ENCODE measurements at regions not wholly inside any gene's neighbourhood (a gene's known extent, or its start where the extent isn't known, plus 50 kb on each side); places are given as distances from the start of the nearest gene placed in this dataset.

GRCh38 chr20:6703047-6703446, 64.4 kb upstream of the BMP2 start:
- no peaks in the 10 kb centered on the region for H3K9me3 ChIP-seq (ENCODE audit: control insufficient read depth, low read depth, low read length)
- FAIRE-seq (no peak), DNase-seq (ENCODE audit: low read depth, low spot score) (no peak)
- no peak overlapping the region for H3K27ac ChIP-seq (ENCODE audit: control insufficient read depth, insufficient read depth, low read length)
- H3K27me3 ChIP-seq (ENCODE audit: control insufficient read depth, extremely low read depth, insufficient read depth, low read length) = no peaks in the 10 kb centered on the region
- H3K4me1 ChIP-seq (ENCODE audit: control insufficient read depth, extremely low read depth, insufficient read depth, low read length) = peaks cover 17% of the 10 kb centered on the region
- TF ChIP-seq, protein P1, sequence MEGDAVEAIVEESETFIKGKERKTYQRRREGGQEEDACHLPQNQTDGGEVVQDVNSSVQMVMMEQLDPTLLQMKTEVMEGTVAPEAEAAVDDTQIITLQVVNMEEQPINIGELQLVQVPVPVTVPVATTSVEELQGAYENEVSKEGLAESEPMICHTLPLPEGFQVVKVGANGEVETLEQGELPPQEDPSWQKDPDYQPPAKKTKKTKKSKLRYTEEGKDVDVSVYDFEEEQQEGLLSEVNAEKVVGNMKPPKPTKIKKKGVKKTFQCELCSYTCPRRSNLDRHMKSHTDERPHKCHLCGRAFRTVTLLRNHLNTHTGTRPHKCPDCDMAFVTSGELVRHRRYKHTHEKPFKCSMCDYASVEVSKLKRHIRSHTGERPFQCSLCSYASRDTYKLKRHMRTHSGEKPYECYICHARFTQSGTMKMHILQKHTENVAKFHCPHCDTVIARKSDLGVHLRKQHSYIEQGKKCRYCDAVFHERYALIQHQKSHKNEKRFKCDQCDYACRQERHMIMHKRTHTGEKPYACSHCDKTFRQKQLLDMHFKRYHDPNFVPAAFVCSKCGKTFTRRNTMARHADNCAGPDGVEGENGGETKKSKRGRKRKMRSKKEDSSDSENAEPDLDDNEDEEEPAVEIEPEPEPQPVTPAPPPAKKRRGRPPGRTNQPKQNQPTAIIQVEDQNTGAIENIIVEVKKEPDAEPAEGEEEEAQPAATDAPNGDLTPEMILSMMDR (optimal IDR thresholded peaks at IDR 0.05 in 1 of 3, IDR thresholded peaks at IDR 0.05 in 1 of 3, conservative IDR thresholded peaks at IDR 0.05 in 1 of 3; ENCODE audit: extremely low read depth in 1 of 3, insufficient read depth in 2 of 3, low read length in 3 of 3) = no peak
- TF ChIP-seq EZH2 (IDR thresholded peaks at IDR 0.05; ENCODE audit: low read length) = no peak
- H2AFZ ChIP-seq (ENCODE audit: control insufficient read depth, low read length) = no peak overlapping the region
- no peak overlapping the region for H3K9ac ChIP-seq (ENCODE audit: control insufficient read depth, extremely low read depth, insufficient read depth, low read length)
- H3K79me2 ChIP-seq (ENCODE audit: control insufficient read depth, insufficient read depth, low read length) = no peaks in the 10 kb centered on the region
- dilution Hi-C loops (cut with MboI; ENCODE audit: extremely low pct_ligation_motif_present, low sequenced_read_pairs) = no loop called here
- no peaks in the 10 kb centered on the region for H4K20me1 ChIP-seq (ENCODE audit: control insufficient read depth, extremely low read depth, insufficient read depth, low read length)
- no peak overlapping the region for H3K4me2 ChIP-seq (ENCODE audit: control insufficient read depth, extremely low read depth, insufficient read depth, low read depth, low read length)
- H3K4me3 ChIP-seq (ENCODE audit: control insufficient read depth in 2 of 3, extremely low read depth in 1 of 3, insufficient read depth in 2 of 3, low read depth in 1 of 3, low read length in 3 of 3) = no peak overlapping the region
- H3K36me3 ChIP-seq (ENCODE audit: control insufficient read depth in 2 of 2, extremely low read depth in 1 of 2, insufficient read depth in 2 of 2, low read length in 2 of 2) = no peaks in the 10 kb centered on the region
- H3K9me1 ChIP-seq (ENCODE audit: control insufficient read depth, extremely low read depth, insufficient read depth, low read length) = no peaks in the 10 kb centered on the region

GRCh38 chr20:6702144-6702543, 65.3 kb upstream of the BMP2 start:
- Histone ChIP-seq H3K9me1 (ENCODE audit: control insufficient read depth, extremely low read depth, insufficient read depth, low read length) (no peaks in the 10 kb centered on the region), H3K4me2 (ENCODE audit: control insufficient read depth, extremely low read depth, insufficient read depth, low read depth, low read length) (no peak overlapping the region), H3K9ac (ENCODE audit: control insufficient read depth, extremely low read depth, insufficient read depth, low read length) (no peak overlapping the region), H3K4me1 (ENCODE audit: control insufficient read depth, extremely low read depth, insufficient read depth, low read length) (peaks cover 18% of the 10 kb centered on the region), H3K79me2 (ENCODE audit: control insufficient read depth, insufficient read depth, low read length) (no peaks in the 10 kb centered on the region), H3K36me3 (ENCODE audit: control insufficient read depth in 2 of 2, extremely low read depth in 1 of 2, insufficient read depth in 2 of 2, low read length in 2 of 2) (no peaks in the 10 kb centered on the region), H4K20me1 (ENCODE audit: control insufficient read depth, extremely low read depth, insufficient read depth, low read length) (no peaks in the 10 kb centered on the region), H2AFZ (ENCODE audit: control insufficient read depth, low read length) (no peak overlapping the region), H3K27me3 (ENCODE audit: control insufficient read depth, extremely low read depth, insufficient read depth, low read length) (no peaks in the 10 kb centered on the region), H3K27ac (ENCODE audit: control insufficient read depth, insufficient read depth, low read length) (no peak overlapping the region), H3K9me3 (ENCODE audit: control insufficient read depth, low read depth, low read length) (no peaks in the 10 kb centered on the region), H3K4me3 (ENCODE audit: control insufficient read depth in 2 of 3, extremely low read depth in 1 of 3, insufficient read depth in 2 of 3, low read depth in 1 of 3, low read length in 3 of 3) (no peak overlapping the region)
- dilution Hi-C loops (cut with MboI; ENCODE audit: extremely low pct_ligation_motif_present, low sequenced_read_pairs) = no loop called here
- TF ChIP-seq, protein P1 (optimal IDR thresholded peaks at IDR 0.05 in 1 of 3, IDR thresholded peaks at IDR 0.05 in 1 of 3, conservative IDR thresholded peaks at IDR 0.05 in 1 of 3; ENCODE audit: extremely low read depth in 1 of 3, insufficient read depth in 2 of 3, low read length in 3 of 3) = no peak
- no peak for TF ChIP-seq EZH2 (IDR thresholded peaks at IDR 0.05; ENCODE audit: low read length)
- no peak for DNase-seq (ENCODE audit: low read depth, low spot score)
- FAIRE-seq = no peak

All from keratinocyte (primary cell).